ENCODE measurements at regions not wholly inside any gene's neighbourhood (a gene's known extent, or its start where the extent isn't known, plus 50 kb on each side); places are given as distances from the start of the nearest gene placed in this dataset.
"Not testable (repeated sequence)": the region's sequence is repeated elsewhere in the genome, so short reads cannot be mapped to it uniquely, and the experiment has no call there.

GRCh38 chr20:48329676-48330664 lies 497.8 kb downstream of the PREX1 start:
- BruUV-seq (replicated peaks), result no TSS peak
- DNase-seq, result peak in 1 of 2 experiments; percentile 43
- TF ChIP-seq EZH2 (IDR thresholded peaks at IDR 0.05; ENCODE audit: low read depth), result no peak
- TF ChIP-seq, protein P1, sequence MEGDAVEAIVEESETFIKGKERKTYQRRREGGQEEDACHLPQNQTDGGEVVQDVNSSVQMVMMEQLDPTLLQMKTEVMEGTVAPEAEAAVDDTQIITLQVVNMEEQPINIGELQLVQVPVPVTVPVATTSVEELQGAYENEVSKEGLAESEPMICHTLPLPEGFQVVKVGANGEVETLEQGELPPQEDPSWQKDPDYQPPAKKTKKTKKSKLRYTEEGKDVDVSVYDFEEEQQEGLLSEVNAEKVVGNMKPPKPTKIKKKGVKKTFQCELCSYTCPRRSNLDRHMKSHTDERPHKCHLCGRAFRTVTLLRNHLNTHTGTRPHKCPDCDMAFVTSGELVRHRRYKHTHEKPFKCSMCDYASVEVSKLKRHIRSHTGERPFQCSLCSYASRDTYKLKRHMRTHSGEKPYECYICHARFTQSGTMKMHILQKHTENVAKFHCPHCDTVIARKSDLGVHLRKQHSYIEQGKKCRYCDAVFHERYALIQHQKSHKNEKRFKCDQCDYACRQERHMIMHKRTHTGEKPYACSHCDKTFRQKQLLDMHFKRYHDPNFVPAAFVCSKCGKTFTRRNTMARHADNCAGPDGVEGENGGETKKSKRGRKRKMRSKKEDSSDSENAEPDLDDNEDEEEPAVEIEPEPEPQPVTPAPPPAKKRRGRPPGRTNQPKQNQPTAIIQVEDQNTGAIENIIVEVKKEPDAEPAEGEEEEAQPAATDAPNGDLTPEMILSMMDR (conservative IDR thresholded peaks at IDR 0.05), result 0 out of 2 replicates have a peak, but pooled peaks have one; percentile 29
- intact Hi-C loops (cut with micrococcal nuclease; ENCODE audit: unreplicated experiment), result no loop called here
- no peaks in the 10 kb centered on the region for H3K79me2 ChIP-seq (ENCODE audit: low read depth)
- H3K9me3 ChIP-seq (ENCODE audit: insufficient read depth, low read depth), result no peaks in the 10 kb centered on the region
- H3K4me1 ChIP-seq (replicated peaks; ENCODE audit: insufficient read depth), result peaks cover 35% of the 10 kb centered on the region
- H3K4me3 ChIP-seq, result no peak overlapping the region
- no peaks in the 10 kb centered on the region for H4K20me1 ChIP-seq (ENCODE audit: insufficient read depth)
- H3K9me2 ChIP-seq (ENCODE audit: insufficient read depth), result no peaks in the 10 kb centered on the region
- ChIA-PET CTCF (interaction anchor here (0.6 to 1.1 kb wide), 2 partner anchors 63 to 290 kb away, joined by 3 to 4 read pairs; no protein-coding TSS in a partner anchor), POLR2A (ENCODE audit: unreplicated experiment) (no interaction called here)
- H3K4me2 ChIP-seq, result peak overlapping the region; percentile 40; the same call in 1 of the 2 replicates
- no peak overlapping the region for H2AFZ ChIP-seq
- no peaks in the 10 kb centered on the region for H3K36me3 ChIP-seq (ENCODE audit: low read depth)
- H3F3A ChIP-seq (ENCODE audit: insufficient read depth, low read depth), result peaks cover 25% of the 10 kb centered on the region
- peak overlapping the region; percentile 4; the same call in 1 of the 2 replicates for H3K27ac ChIP-seq
- no peaks in the 10 kb centered on the region for H3K27me3 ChIP-seq (ENCODE audit: insufficient read depth, low read depth)

- Histone ChIP-seq H3K27me3 (ENCODE audit: insufficient read depth, low read depth) (no peaks in the 10 kb centered on the region), H3K4me3 (no peak overlapping the region), H3K9me3 (ENCODE audit: insufficient read depth, low read depth) (no peaks in the 10 kb centered on the region), H4K20me1 (ENCODE audit: insufficient read depth) (no peaks in the 10 kb centered on the region), H3K9me2 (ENCODE audit: insufficient read depth) (no peaks in the 10 kb centered on the region), H3K4me2 (no peak overlapping the region), H3K27ac (no peak overlapping the region), H3K79me2 (ENCODE audit: low read depth) (no peaks in the 10 kb centered on the region), H2AFZ (no peak overlapping the region), H3F3A (ENCODE audit: insufficient read depth, low read depth) (peaks cover 25% of the 10 kb centered on the region), H3K4me1 (replicated peaks; ENCODE audit: insufficient read depth) (peaks cover 35% of the 10 kb centered on the region), H3K36me3 (ENCODE audit: low read depth) (no peaks in the 10 kb centered on the region)
- ChIA-PET CTCF (interaction anchor here (0.6 to 1.1 kb wide), 2 partner anchors 62 to 291 kb away, joined by 3 to 4 read pairs; no protein-coding TSS in a partner anchor), POLR2A (ENCODE audit: unreplicated experiment) (no interaction called here)
- no peak for DNase-seq
- intact Hi-C loops (cut with micrococcal nuclease; ENCODE audit: unreplicated experiment), result no loop called here
- no peak for TF ChIP-seq EZH2 (IDR thresholded peaks at IDR 0.05; ENCODE audit: low read depth)
- TF ChIP-seq, protein P1 (conservative IDR thresholded peaks at IDR 0.05), result no peak
- no TSS peak for BruUV-seq (replicated peaks)
Measured at GRCh38 chr20:48329031-48329615, 498.7 kb downstream of the PREX1 start.

GRCh38 chr20:48327848-48328247 lies 500.0 kb downstream of the PREX1 start:
- H3K9me3 ChIP-seq (ENCODE audit: insufficient read depth, low read depth); POLR2A ChIA-PET (ENCODE audit: unreplicated experiment): not testable (repeated sequence)

More at GRCh38 chr20:48327848-48328247, 500.0 kb downstream of the PREX1 start:
- H2AFZ ChIP-seq; H3K4me2 ChIP-seq; H3K4me3 ChIP-seq; BruUV-seq (replicated peaks); H3K79me2 ChIP-seq (ENCODE audit: low read depth); H3K36me3 ChIP-seq (ENCODE audit: low read depth); H3K27ac ChIP-seq; H3K27me3 ChIP-seq (ENCODE audit: insufficient read depth, low read depth); CTCF ChIA-PET; H4K20me1 ChIP-seq (ENCODE audit: insufficient read depth); DNase-seq; H3K9me2 ChIP-seq (ENCODE audit: insufficient read depth); intact Hi-C loops (cut with micrococcal nuclease; ENCODE audit: unreplicated experiment): not testable (repeated sequence)
- Histone ChIP-seq H3K4me1 (replicated peaks; ENCODE audit: insufficient read depth) (peaks cover 29% of the 10 kb centered on the region), H3F3A (ENCODE audit: insufficient read depth, low read depth) (peaks cover 20% of the 10 kb centered on the region)
